HepG2 (cell line): ENCODE measurements at regions not wholly inside any gene's neighbourhood (a gene's known extent, or its start where the extent isn't known, plus 50 kb on each side); places are given as distances from the start of the nearest gene placed in this dataset.

Experiments used
- EZH2 ChIP-seq: conservative IDR thresholded peaks from 2 replicates; pipeline ENCODE4 v1.6.1; 2012; ENCODE audit warnings: mild to moderate bottlenecking, low read depth, low read length, moderate library complexity
- FOXJ3 ChIP-seq: sonication (generic); formaldehyde crosslinking; IDR thresholded peaks from 2 replicates; pipeline ENCODE4 v1.4.0; 2020; ENCODE audit warnings: missing genetic modification reagents, mild to moderate bottlenecking, borderline replicate concordance
- MAFK ChIP-seq, 2 experiments: IDR thresholded peaks in 1 of 2; conservative IDR thresholded peaks in 1 of 2; 2 replicates each; pipeline ENCODE4 v1.6.1; 2011; ENCODE audit warnings: improper control_type of control experiment in 2 of 2, low read length in 2 of 2
- MAZ ChIP-seq, 2 experiments: sonication (generic) in 1 of 2; formaldehyde crosslinking in 1 of 2; IDR thresholded peaks; 2 replicates each; pipeline versions ENCODE4 v1.5.0 to v1.6.1; 2012 to 2020; ENCODE audit warnings: low read depth in 2 of 2, mild to moderate bottlenecking in 2 of 2, borderline replicate concordance in 1 of 2, improper control_type of control experiment in 1 of 2, low read length in 1 of 2, missing genetic modification reagents in 1 of 2, moderate library complexity in 1 of 2
- MED13 ChIP-seq: sonication (generic); formaldehyde crosslinking; IDR thresholded peaks from 2 replicates; pipeline ENCODE4 v1.5.0; 2020; ENCODE audit warnings: missing genetic modification reagents
- MTA3 ChIP-seq: sonication (generic); formaldehyde crosslinking; IDR thresholded peaks from 2 replicates; pipeline ENCODE4 v1.4.0; 2020; ENCODE audit warnings: missing genetic modification reagents
- NBN ChIP-seq: fragments of 450-650 bp; conservative IDR thresholded peaks from 2 replicates; pipeline ENCODE4 v1.6.1; 2017
- PRPF4 ChIP-seq: fragments of 200-400 bp; formaldehyde crosslinking; IDR thresholded peaks from 2 replicates; pipeline ENCODE4 v1.6.1; 2016; ENCODE audit warnings: low read length, low read depth; ENCODE audit not compliant: poor library complexity, severe bottlenecking
- ZNF34 ChIP-seq: sonication (generic); formaldehyde crosslinking; IDR thresholded peaks from 2 replicates; pipeline ENCODE4 v1.4.0; 2020; ENCODE audit warnings: mild to moderate bottlenecking, missing genetic modification reagents, borderline replicate concordance
- ZNF468 ChIP-seq: sonication (generic); formaldehyde crosslinking; IDR thresholded peaks from 2 replicates; pipeline ENCODE4 v1.8.0; 2022; ENCODE audit warnings: mild to moderate bottlenecking, moderate library complexity, missing genetic modification reagents
- TF ChIP-seq, protein P1 (sequence below): sonication (generic); formaldehyde crosslinking; IDR thresholded peaks from 2 replicates; pipeline ENCODE4 v1.5.0; 2020; ENCODE audit warnings: mild to moderate bottlenecking, missing genetic modification reagents, moderate library complexity
- TF ChIP-seq, protein P2 (sequence below): sonication (generic); formaldehyde crosslinking; IDR thresholded peaks from 2 replicates; pipeline ENCODE4 v1.5.1; 2020; ENCODE audit warnings: mild to moderate bottlenecking, missing genetic modification reagents
- TF ChIP-seq, protein P3 (sequence below): IDR thresholded peaks from 2 replicates; pipeline ENCODE4 v1.6.1; 2016; ENCODE audit warnings: low read depth, borderline replicate concordance

DNA sequence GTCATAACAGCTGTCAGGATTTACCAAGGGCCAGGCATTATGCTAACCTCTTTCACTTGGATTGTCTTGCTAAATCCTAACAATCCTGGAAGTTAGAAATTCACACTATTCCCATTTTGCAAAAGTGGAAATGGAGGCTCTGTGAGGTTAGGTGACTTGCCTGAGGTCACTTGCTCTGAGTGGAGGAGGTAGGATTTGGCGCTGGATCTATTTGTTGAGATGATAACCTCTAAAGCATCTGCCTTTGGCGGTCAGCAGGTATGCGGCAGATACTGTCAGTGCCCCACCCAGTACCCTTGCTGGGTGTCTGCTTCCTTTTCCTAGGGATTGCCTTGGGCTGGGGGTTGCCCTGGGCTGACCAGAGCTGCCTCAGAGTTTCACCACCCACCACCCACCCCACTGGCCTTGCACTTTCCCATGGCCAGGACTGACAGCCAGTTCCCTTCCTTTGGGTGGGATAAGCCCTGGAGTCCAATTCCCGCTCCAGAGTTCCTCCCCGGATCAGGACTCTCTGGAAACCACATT is 164.8 kb upstream of the MSX2 start:
- TF ChIP-seq ZNF468 = no peak
- no peak for TF ChIP-seq PRPF4
- no peak for TF ChIP-seq EZH2
- TF ChIP-seq, protein P1, sequence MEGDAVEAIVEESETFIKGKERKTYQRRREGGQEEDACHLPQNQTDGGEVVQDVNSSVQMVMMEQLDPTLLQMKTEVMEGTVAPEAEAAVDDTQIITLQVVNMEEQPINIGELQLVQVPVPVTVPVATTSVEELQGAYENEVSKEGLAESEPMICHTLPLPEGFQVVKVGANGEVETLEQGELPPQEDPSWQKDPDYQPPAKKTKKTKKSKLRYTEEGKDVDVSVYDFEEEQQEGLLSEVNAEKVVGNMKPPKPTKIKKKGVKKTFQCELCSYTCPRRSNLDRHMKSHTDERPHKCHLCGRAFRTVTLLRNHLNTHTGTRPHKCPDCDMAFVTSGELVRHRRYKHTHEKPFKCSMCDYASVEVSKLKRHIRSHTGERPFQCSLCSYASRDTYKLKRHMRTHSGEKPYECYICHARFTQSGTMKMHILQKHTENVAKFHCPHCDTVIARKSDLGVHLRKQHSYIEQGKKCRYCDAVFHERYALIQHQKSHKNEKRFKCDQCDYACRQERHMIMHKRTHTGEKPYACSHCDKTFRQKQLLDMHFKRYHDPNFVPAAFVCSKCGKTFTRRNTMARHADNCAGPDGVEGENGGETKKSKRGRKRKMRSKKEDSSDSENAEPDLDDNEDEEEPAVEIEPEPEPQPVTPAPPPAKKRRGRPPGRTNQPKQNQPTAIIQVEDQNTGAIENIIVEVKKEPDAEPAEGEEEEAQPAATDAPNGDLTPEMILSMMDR (CRISPR knock-in tag) = no peak
- TF ChIP-seq MTA3 (CRISPR knock-in tag) = no peak
- TF ChIP-seq MED13 (CRISPR knock-in tag) = no peak
- no peak for TF ChIP-seq FOXJ3 (CRISPR knock-in tag)
- TF ChIP-seq MAZ (IDR thresholded peaks at IDR 0.05; ENCODE audit: borderline replicate concordance, low read depth, low read length) = no peak
- no peak for TF ChIP-seq MAZ (CRISPR knock-in tag; IDR thresholded peaks at IDR 0.05; ENCODE audit: low read depth)
- TF ChIP-seq MAFK (conservative IDR thresholded peaks at IDR 0.05 in 1 of 2, IDR thresholded peaks at IDR 0.05 in 1 of 2; ENCODE audit: low read length in 2 of 2) = no peak
- TF ChIP-seq, protein P2, sequence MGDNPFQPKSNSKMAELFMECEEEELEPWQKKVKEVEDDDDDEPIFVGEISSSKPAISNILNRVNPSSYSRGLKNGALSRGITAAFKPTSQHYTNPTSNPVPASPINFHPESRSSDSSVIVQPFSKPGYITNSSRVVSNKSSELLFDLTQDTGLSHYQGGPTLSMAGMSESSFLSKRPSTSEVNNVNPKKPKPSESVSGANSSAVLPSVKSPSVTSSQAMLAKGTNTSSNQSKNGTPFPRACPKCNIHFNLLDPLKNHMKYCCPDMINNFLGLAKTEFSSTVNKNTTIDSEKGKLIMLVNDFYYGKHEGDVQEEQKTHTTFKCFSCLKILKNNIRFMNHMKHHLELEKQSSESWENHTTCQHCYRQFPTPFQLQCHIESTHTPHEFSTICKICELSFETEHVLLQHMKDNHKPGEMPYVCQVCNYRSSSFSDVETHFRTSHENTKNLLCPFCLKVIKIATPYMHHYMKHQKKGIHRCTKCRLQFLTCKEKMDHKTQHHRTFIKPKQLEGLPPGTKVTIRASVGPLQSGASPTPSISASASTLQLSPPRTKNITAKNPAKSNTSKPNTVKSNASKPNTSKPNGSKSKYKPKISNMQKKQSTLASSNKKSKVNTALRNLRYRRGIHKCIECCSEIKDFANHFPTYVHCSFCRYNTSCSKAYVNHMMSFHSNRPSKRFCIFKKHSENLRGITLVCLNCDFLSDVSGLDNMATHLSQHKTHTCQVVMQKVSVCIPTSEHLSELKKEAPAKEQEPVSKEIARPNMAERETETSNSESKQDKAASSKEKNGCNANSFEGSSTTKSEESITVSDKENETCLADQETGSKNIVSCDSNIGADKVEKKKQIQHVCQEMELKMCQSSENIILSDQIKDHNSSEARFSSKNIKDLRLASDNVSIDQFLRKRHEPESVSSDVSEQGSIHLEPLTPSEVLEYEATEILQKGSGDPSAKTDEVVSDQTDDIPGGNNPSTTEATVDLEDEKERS (CRISPR knock-in tag) = no peak
- no peak for TF ChIP-seq ZNF34 (CRISPR knock-in tag)
- no peak for TF ChIP-seq NBN
- TF ChIP-seq, protein P3, sequence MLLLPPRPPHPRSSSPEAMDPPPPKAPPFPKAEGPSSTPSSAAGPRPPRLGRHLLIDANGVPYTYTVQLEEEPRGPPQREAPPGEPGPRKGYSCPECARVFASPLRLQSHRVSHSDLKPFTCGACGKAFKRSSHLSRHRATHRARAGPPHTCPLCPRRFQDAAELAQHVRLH (CRISPR knock-in tag) = no peak
